ENCODE measurements at regions not wholly inside any gene's neighbourhood (a gene's known extent, or its start where the extent isn't known, plus 50 kb on each side); places are given as distances from the start of the nearest gene placed in this dataset.

- Histone ChIP-seq H3K4ac (ENCODE audit: low read depth, low read length) (no peak overlapping the region), H3K9ac (ENCODE audit: extremely low read depth, insufficient read length, low read length) (no peak overlapping the region), H4K20me1 (ENCODE audit: control insufficient read depth, insufficient read depth, insufficient read length) (no peaks in the 10 kb centered on the region), H2BK15ac (ENCODE audit: low read depth, low read length) (no peak overlapping the region), H3K79me2 (ENCODE audit: insufficient read depth, low read length) (no peaks in the 10 kb centered on the region), H2AFZ (ENCODE audit: low read length) (no peak overlapping the region), H3K27me3 (ENCODE audit: insufficient read depth, low read length) (no peaks in the 10 kb centered on the region), H3K23me2 (ENCODE audit: insufficient read length, low read depth, low read length, poor library complexity, severe bottlenecking) (no peaks in the 10 kb centered on the region), H3K79me1 (ENCODE audit: insufficient read depth, low read depth, low read length, poor library complexity, severe bottlenecking) (no peaks in the 10 kb centered on the region), H2BK120ac (ENCODE audit: low read depth, low read length, poor library complexity, severe bottlenecking) (no peak overlapping the region), H4K5ac (ENCODE audit: insufficient read length, low read depth, low read length) (no peak overlapping the region), H3T11ph (ENCODE audit: low read length) (no peak overlapping the region), H3K4me1 (ENCODE audit: insufficient read depth, low read length) (peaks cover 5% of the 10 kb centered on the region; the same call in 1 of the 2 replicates), H3K18ac (ENCODE audit: insufficient read length, low read depth, low read length) (no peak overlapping the region), H4K91ac (ENCODE audit: insufficient read length, low read depth, low read length) (no peak overlapping the region), H3K4me2 (ENCODE audit: insufficient read depth, insufficient read length, low read length) (no peak overlapping the region), H2BK5ac (ENCODE audit: insufficient read length, low read length) (no peak overlapping the region), H3K56ac (ENCODE audit: insufficient read length, low read depth, low read length) (no peak overlapping the region), H3K9me3 (ENCODE audit: control insufficient read depth, low read depth, low read length) (no peaks in the 10 kb centered on the region), H3K27ac (ENCODE audit: insufficient read length, low read depth, low read length) (peak overlapping the region; percentile 4), H2BK12ac (ENCODE audit: insufficient read length, low read depth, low read length) (no peak overlapping the region), H2AK5ac (ENCODE audit: insufficient read length, low read length) (no peak overlapping the region), H3K23ac (ENCODE audit: insufficient read length, low read depth, low read length) (no peak overlapping the region), H4K8ac (replicated peaks; ENCODE audit: insufficient read length, low read depth, low read length) (no peak overlapping the region), H3K14ac (ENCODE audit: insufficient read depth, low read length) (no peak overlapping the region), H2BK20ac (ENCODE audit: low read depth, low read length, poor library complexity, severe bottlenecking) (no peak overlapping the region)
- Mint-ChIP-seq H3K9me3 (peaks cover 0 to 3% of the 10 kb centered on the region in 2 experiments; a peak in 2 of 5 replicates), H3K27me3 (ENCODE audit: low read depth) (no peaks in the 10 kb centered on the region), H3K4me3 (no peak overlapping the region), H3K4me1 (peaks cover 22 to 24% of the 10 kb centered on the region in 2 experiments), H3K36me3 (ENCODE audit: insufficient read depth in 1 of 3, low read depth in 3 of 3) (peaks cover 0 to 13% (median 3%) of the 10 kb centered on the region in 3 experiments; a peak in 6 of 7 replicates), H3K27ac (peak overlapping the region in 1 of 3 experiments; percentile 10; a peak in 1 of 7 replicates)
- DNase-seq: peak; percentile 65
- no peak for TF ChIP-seq CTCF (conservative IDR thresholded peaks at IDR 0.05)
- no CpG with 5 or more reads among the region's 11 CpGs for WGBS (ENCODE audit: extremely low coverage, insufficient read length, low lambda C conversion rate)
Measured at GRCh38 chr12:11592484-11592883, 57.0 kb upstream of the ETV6 start.
